ENCODE measurements at regions not wholly inside any gene's neighbourhood (a gene's known extent, or its start where the extent isn't known, plus 50 kb on each side); places are given as distances from the start of the nearest gene placed in this dataset.

- no peak overlapping the region for H3K27ac ChIP-seq (ENCODE audit: low read length)
- H3K4me3 ChIP-seq (ENCODE audit: low read length): no peak overlapping the region
- H3K36me3 ChIP-seq (ENCODE audit: insufficient read depth, low read length): no peaks in the 10 kb centered on the region
- no peak overlapping the region for H2AFZ ChIP-seq (ENCODE audit: low read depth, low read length)
- H3K9me2 ChIP-seq (ENCODE audit: insufficient read depth, low read length): no peaks in the 10 kb centered on the region
- no peaks in the 10 kb centered on the region for H3K27me3 ChIP-seq (ENCODE audit: insufficient read depth, low read depth, low read length)
- no peak overlapping the region for H3K4me2 ChIP-seq (ENCODE audit: low read length)
- no peaks in the 10 kb centered on the region for H3K9me3 ChIP-seq (ENCODE audit: low read length)
- no peak for TF ChIP-seq POLR2AphosphoS5 (IDR thresholded peaks at IDR 0.05)
- no peak for TF ChIP-seq MXI1 (conservative IDR thresholded peaks at IDR 0.05; ENCODE audit: poor library complexity, severe bottlenecking)
- TF ChIP-seq REST (IDR thresholded peaks at IDR 0.05; ENCODE audit: borderline replicate concordance): no peak
- no peak for TF ChIP-seq EP300 (conservative IDR thresholded peaks at IDR 0.05; ENCODE audit: poor library complexity, severe bottlenecking)
- TF ChIP-seq EZH2 (IDR thresholded peaks at IDR 0.05; ENCODE audit: borderline replicate concordance, insufficient read depth, low read length, poor library complexity, severe bottlenecking): no peak
- no peak for TF ChIP-seq CTCF (IDR thresholded peaks at IDR 0.05; ENCODE audit: poor library complexity, severe bottlenecking)
- no peak for TF ChIP-seq TAF1 (IDR thresholded peaks at IDR 0.05; ENCODE audit: low read depth)
- no peak for TF ChIP-seq RAD21 (conservative IDR thresholded peaks at IDR 0.05)
- no peak for TF ChIP-seq SMC3 (conservative IDR thresholded peaks at IDR 0.05; ENCODE audit: poor library complexity)
- H3K9ac ChIP-seq (ENCODE audit: low read length): no peak overlapping the region
- H4K20me1 ChIP-seq (ENCODE audit: insufficient read depth): no peaks in the 10 kb centered on the region
- H3K79me2 ChIP-seq (replicated peaks; ENCODE audit: insufficient read depth, low read length): no peaks in the 10 kb centered on the region
- H3F3A ChIP-seq (ENCODE audit: insufficient read depth, low read length, poor library complexity, severe bottlenecking): no peaks in the 10 kb centered on the region
Observed at GRCh38 chr1:234782105-234782751, 172.2 kb upstream of the IRF2BP2 start.

GRCh38 chr1:234781241-234782065 is 171.5 kb upstream of the IRF2BP2 start:
- Histone ChIP-seq H3K9me2 (ENCODE audit: insufficient read depth, low read length) (no peaks in the 10 kb centered on the region), H3K27ac (ENCODE audit: low read length) (no peak overlapping the region), H3K4me3 (ENCODE audit: low read length) (no peak overlapping the region), H3K36me3 (ENCODE audit: insufficient read depth, low read length) (no peaks in the 10 kb centered on the region), H3K27me3 (ENCODE audit: insufficient read depth, low read depth, low read length) (no peaks in the 10 kb centered on the region), H3K4me2 (ENCODE audit: low read length) (no peak overlapping the region), H3K9ac (ENCODE audit: low read length) (no peak overlapping the region), H3K79me2 (replicated peaks; ENCODE audit: insufficient read depth, low read length) (no peaks in the 10 kb centered on the region), H2AFZ (ENCODE audit: low read depth, low read length) (no peak overlapping the region), H4K20me1 (ENCODE audit: insufficient read depth) (no peaks in the 10 kb centered on the region), H3K9me3 (ENCODE audit: low read length) (no peaks in the 10 kb centered on the region), H3F3A (ENCODE audit: insufficient read depth, low read length, poor library complexity, severe bottlenecking) (no peaks in the 10 kb centered on the region)
- TF ChIP-seq CTCF (IDR thresholded peaks at IDR 0.05; ENCODE audit: poor library complexity, severe bottlenecking) (no peak), TAF1 (IDR thresholded peaks at IDR 0.05; ENCODE audit: low read depth) (no peak), MXI1 (conservative IDR thresholded peaks at IDR 0.05; ENCODE audit: poor library complexity, severe bottlenecking) (no peak), SMC3 (conservative IDR thresholded peaks at IDR 0.05; ENCODE audit: poor library complexity) (no peak), RAD21 (conservative IDR thresholded peaks at IDR 0.05) (no peak), REST (IDR thresholded peaks at IDR 0.05; ENCODE audit: borderline replicate concordance) (no peak), POLR2AphosphoS5 (IDR thresholded peaks at IDR 0.05) (no peak), EZH2 (IDR thresholded peaks at IDR 0.05; ENCODE audit: borderline replicate concordance, insufficient read depth, low read length, poor library complexity, severe bottlenecking) (no peak)

Data from neural cell (in vitro differentiated cells).